IMR-90 (cell line): ENCODE measurements at regions not wholly inside any gene's neighbourhood (a gene's known extent, or its start where the extent isn't known, plus 50 kb on each side); places are given as distances from the start of the nearest gene placed in this dataset.

ENCODE experiments used
- CTCF ChIP-seq: conservative IDR thresholded peaks from 2 replicates; pipeline ENCODE4 v1.5.1; 2012; ENCODE audit warnings: mild to moderate bottlenecking, low read depth, low read length, improper control_type of control experiment
- MAZ ChIP-seq: IDR thresholded peaks from 2 replicates; pipeline ENCODE4 v1.6.1; 2012; ENCODE audit warnings: low read depth, mild to moderate bottlenecking, low read length, improper control_type of control experiment, moderate library complexity, borderline replicate concordance
- POLR2A ChIP-seq: IDR thresholded peaks from 2 replicates; pipeline ENCODE4 v1.6.1; 2012; ENCODE audit warnings: mild to moderate bottlenecking, low read depth, low read length
- RAD21 ChIP-seq: IDR thresholded peaks from 2 replicates; pipeline ENCODE4 v1.6.1; 2012; ENCODE audit warnings: low read length, improper control_type of control experiment
- RCOR1 ChIP-seq: IDR thresholded peaks from 2 replicates; pipeline ENCODE4 v1.6.1; 2012; ENCODE audit warnings: mild to moderate bottlenecking, low read length, improper control_type of control experiment; ENCODE audit not compliant: insufficient replicate concordance
- SMC3 ChIP-seq: fragments of 150-350 bp; IDR thresholded peaks from 2 replicates; pipeline ENCODE4 v1.6.1; 2016; ENCODE audit warnings: low read depth, mild to moderate bottlenecking, antibody characterized with exemption, low read length, moderate library complexity

GRCh38 chr18:78911751-78912283 is 67.8 kb upstream of the SALL3 start:
- no peak for TF ChIP-seq POLR2A
- TF ChIP-seq CTCF, result no peak
- TF ChIP-seq SMC3, result no peak
- no peak for TF ChIP-seq RCOR1
- TF ChIP-seq RAD21, result no peak
- no peak for TF ChIP-seq MAZ
